RCC 7860 (cell line): ENCODE measurements at regions not wholly inside any gene's neighbourhood (a gene's known extent, or its start where the extent isn't known, plus 50 kb on each side); places are given as distances from the start of the nearest gene placed in this dataset.

Experiments
- DNase-seq: peaks from one replicate; pipeline ENCODE4 v3.0.0-alpha.2; 2015; ENCODE audit warnings: low spot score
- FAIRE-seq: peaks from 2 replicates; lab custom pipeline; 2012; peaks lifted over from hg19 to GRCh38; lab: Jason Lieb, UNC

DNA sequence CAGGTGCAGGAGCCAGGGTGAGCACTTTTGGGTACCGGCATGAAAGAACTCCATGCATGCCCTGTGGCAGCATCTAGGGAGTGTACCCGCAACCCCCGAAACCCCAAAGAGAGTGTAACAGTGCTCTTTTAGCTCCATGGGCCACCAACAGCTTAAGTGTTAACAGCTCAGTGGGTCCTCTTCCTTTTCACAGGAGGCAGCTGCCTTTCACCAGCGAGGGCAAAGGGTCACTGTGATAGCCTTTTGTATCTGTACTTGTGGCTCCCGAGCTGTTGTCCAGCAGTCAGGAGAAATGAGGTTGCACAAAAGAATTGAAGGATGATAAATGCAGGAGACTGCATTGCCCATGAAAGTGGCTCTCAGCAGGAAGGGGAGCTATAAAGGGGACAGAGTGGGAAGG is 1166.3 kb upstream of the ACVR2A start:
- DNase-seq (no peak), FAIRE-seq (no peak)

DNA sequence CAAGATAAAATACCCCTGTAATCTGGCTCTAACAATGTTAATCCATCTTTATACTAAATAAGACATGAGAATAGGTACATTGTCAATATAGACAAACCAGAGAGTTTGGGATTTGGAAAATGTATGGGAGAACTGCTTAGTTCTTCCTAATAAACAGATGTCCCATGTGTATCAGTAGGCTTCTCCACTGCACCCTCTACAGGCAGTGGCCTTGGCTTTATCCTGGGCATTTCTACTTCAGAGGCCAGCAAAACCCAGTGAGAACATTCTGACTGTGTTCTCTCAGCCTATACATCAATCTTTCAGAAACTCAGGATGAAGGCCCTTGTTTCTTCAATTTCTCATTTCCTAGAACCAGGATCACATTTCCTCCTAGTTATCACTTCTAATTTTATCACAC is 1167.5 kb upstream of the ACVR2A start:
- no peak for DNase-seq
- no peak for FAIRE-seq

DNA sequence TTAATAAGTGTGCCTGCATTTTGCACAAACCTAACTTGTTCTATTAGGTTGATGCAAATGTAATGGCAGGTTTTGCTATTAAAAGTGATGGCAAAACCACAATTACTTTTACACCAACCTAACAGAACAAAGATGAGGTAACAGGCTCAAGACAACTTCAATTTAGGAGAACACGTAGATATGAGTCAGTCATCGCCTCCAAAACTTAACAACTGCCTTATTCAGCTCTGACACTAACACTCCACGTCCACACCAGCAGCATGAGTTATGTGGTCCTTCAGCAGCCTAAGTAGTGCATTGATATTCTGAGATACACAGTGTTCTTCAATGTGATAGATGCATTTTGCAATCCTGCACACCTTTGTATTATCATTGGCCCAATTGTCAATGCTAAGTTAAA is 1175.1 kb upstream of the ACVR2A start:
- DNase-seq (no peak), FAIRE-seq (no peak)

DNA sequence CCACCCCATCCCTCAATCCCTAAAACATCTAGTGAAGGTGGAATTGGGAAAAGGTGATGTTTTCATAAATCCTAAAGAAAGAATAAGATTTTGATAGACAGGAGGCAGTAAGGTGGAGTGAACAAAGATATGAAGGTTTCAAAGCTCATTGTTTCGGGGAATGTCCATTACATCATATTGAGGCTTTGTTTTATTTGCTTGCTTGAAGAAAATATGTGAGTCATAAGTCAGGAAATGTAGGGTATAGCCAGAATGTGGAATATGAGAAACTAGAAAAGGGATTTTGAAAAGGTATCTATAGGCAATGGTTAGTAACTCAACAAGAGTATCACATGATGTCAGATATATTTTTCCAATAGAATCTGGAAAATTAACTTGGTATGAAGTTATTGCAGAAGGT is 1178.5 kb upstream of the ACVR2A start:
- DNase-seq (no peak), FAIRE-seq (no peak)

DNA sequence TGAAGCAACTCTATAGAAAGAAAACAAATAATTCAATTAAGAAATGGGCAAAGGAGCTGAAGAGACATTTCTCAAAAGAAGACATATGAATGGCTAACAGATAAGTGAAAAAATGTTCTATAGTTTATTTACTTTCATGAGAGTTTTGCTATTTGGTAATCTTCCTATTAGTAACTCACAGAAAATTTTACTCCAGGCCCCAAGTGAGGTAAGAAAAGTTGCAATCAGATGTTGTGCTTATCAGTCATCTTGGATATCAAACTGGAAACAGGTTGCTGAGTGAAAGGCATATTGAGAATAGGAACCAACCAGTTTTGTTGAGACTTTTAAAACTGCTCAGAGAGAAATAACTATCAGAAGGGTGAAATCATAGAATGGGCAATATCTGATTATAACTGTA is 1179.0 kb upstream of the ACVR2A start:
- DNase-seq (no peak), FAIRE-seq (no peak)

DNA sequence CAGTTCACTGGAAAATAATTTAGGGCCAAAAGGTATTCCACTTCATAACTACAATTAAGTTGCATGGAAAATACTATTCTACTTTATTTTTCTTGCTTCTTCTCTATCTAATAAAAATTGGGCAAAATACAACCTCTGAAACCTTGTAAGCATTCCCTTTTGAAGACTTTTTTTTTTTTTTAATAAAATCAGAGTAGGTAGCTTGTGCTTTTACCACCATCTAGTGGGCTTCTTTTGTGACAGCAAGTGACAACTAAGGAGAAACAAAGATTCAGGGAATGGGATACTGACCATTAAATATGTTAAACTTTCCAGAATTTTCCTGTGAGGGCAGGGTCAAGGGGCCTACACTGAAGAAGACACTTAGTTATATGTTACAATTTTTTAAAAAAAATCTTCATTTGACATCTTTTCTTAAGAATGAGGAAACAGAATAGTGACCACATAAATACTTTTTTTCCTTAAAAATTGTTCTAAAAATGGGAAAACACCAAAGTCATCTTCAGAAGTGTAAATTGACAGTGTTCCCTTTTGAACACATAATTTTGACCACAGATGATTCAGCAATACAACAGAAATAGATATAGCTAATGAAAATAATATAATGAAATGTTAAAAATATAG is 1183.2 kb upstream of the ACVR2A start:
- FAIRE-seq (peak; percentile 84), DNase-seq (peak; percentile 46)

DNA sequence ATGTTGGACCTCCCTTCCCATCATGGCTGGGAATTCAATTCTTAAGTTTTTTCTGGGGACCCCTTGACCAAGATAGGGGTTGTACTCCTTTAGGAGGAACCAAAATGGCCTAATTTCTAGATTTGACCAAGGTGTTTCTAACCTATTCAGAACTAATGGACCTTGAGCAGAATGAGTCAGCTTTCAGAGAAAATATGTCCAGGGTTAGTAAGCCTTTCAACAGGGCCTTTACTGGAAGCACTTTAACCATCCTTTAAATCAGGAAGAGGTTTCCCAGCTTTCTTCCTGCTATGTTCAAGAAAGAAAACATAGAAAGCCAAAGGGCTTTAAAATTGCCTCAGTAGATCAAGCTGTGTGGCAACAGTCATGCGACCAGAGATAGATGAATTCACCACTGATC is 1184.9 kb upstream of the ACVR2A start:
- no peak for DNase-seq
- FAIRE-seq = peak; percentile 23

DNA sequence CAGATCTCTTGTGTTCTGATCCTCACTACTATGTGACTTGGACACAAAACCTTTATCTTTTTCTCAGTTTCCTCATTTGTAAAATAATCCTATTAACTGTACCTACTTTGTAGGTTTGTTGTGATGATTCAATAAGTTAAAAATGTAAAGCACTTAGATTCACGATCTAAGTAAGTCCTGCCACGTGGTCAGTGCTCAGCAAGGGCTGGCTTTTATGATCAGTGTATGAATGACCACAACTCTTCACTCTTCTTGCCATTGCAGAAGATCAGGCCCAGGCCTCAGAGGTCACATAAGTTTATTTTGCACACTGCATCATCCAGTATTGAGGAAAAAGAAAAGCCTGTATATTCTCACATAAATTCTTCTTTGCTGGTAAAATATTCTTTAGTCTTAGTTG is 1192.5 kb upstream of the ACVR2A start:
- FAIRE-seq = peak; percentile 78
- peak; percentile 52 for DNase-seq

DNA sequence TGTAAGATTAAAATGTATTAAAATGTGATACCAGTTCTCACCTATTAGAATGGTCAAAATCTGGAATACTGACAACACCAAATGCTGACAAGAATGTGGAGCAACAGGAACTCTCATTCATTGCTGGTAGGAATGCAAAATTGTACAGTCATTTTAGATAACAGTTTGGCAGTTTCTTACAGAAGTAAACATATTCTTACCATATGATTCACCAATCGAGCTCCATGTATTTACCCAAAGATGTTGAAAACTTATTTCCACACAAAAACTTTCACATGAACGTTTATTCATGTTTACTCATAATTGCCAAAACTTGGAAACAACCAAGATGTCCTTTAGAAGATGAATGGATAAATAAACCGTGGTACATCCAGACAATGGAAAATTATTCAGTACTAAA is 1193.5 kb upstream of the ACVR2A start:
- no peak for DNase-seq
- no peak for FAIRE-seq

DNA sequence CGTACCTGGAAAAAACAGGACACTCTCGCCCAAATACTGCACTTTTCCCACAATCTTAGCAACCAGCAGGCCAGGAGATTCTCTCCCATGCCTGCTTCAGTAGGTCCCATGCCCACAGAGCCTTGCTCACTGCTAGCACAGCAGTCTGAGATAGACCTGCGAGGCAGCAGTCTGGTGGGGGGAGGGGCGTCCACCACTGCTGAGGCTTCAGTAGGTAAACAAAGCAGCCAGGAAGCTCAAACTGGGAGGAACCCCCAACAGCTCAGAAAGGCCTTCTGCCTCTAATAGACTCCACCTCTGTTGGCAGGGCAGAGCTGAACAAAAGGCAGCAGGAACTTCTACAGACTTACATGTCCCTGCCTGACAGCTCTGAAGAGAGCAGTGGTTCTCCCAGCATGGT is 1202.8 kb upstream of the ACVR2A start:
- DNase-seq (no peak), FAIRE-seq (no peak)

DNA sequence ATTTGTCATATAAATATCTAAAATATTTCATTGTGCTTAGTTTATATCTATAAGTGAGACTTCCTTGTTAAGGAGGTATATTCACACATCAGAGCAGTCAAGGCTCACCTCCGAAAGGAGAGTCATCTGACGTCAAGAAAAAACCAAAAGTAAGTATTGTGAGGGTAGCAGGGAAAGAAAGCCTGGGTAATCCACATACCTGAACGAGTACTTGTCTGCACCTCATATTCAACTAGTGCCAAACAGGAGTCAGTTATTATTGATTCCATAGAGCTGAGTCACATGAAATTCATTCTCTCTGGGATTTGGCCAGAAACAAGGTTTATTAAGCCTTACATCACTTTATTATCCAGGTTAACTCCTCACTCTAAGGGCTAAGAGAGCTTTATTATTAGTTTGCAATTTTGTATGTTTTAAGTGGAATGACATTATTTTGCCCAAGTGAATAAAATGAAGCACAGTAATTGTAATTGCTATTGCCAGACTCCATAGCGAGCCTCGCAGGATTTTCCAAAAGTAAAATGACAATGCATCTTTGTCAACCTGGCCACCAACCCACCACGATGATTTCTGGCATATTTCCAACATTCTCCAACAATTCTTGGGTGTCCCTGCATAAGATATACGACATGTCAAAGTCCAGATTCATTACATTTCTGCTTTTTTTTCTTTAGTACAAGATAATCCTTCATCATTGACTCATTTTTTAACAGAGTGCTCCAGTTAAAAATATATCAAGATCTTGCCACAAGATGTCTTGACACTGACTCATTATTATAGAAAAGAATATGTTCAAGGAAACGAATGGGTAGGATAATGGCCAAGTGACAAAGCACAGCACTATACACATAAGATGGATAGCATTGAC is 1210.4 kb upstream of the ACVR2A start:
- FAIRE-seq = peak; percentile 99
- peak; percentile 98 for DNase-seq

DNA sequence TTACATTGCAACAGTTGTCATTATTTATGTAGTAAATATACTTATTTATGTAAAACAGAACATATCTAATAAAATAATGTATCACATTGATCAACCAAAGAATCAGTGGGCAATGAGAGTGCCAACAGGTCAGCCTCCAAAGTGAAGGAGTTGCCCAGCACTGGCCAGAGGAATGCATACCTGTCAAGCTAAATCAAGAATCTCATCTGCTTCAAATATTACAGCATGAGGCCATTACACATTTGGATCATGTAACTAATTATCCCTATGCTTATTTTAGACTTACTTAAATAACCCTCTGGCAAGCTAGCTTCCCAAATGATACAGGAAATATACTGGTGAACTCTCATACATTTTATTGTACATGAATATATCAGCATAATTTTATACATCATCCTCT is 1211.7 kb upstream of the ACVR2A start:
- DNase-seq = no peak
- FAIRE-seq = no peak

DNA sequence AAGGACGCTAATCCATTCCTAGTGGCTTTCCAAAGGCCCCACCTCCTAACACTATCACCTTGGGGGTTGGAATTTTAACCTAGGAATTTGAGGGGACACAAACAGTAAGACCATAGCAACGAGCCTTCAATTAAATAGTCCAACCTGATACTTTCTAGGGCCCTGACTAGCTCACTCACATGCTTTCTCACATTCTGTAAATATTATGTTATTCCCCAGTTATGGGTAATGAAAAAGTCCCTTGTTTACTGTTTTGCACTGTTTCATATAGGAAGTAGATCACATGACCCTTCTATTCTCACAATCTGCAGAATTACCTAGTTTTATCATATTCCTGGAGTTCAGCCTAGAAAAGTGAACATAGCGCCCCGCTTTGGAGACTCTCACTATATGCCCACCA is 1212.1 kb upstream of the ACVR2A start:
- FAIRE-seq (no peak), DNase-seq (no peak)

DNA sequence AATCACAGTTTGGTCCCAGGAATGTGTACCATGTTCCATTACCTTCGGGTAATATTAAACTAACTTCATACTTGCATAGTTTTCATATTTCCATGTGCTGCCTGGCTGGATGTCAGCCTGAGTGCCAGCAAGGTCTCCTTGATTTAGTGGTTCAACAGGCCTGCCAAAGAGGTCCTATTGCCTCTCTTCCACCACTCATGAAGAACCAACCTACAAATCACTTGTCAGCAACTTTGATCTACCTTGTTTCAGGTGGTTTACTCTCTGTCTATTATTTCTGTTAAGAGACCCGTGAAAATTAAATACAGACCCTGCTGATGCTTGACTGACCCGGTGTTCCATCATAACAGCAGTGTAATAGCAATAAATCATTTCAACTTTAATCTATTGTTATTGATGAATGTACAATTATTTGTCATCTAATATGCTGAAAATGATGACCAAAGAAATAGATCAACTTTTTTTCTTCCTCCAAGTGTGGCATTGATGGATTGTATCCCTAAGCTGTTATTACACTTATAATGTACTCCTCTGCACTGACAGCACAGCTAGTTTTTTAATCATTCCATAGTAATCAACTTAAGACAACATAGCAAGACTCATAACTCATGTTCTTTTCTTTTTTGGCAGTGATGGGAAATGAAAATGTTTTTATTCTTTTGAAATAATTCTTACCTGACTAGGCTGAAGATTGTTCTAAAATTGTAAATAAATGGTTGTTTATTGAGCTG is 1220.2 kb upstream of the ACVR2A start:
- no peak for FAIRE-seq
- DNase-seq = no peak

DNA sequence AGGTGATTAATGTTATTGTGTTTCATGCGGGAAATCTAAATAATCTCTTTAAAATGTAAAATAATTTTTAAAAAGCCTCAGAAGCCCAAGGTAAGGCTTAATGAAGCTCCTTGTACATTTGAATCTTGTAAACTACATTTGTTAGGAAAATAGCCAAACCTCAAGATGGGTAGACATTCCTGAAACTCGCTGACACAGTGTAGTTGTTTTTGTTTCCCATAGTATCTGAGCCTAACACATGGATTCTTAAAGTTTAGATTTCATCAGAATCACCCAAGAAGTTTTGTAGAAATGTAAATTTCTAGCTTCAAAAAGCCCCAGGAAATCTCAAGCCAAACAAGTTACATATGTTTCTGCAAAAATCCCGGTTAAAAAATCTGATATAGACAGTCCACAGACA is 1221.1 kb upstream of the ACVR2A start:
- no peak for FAIRE-seq

DNA sequence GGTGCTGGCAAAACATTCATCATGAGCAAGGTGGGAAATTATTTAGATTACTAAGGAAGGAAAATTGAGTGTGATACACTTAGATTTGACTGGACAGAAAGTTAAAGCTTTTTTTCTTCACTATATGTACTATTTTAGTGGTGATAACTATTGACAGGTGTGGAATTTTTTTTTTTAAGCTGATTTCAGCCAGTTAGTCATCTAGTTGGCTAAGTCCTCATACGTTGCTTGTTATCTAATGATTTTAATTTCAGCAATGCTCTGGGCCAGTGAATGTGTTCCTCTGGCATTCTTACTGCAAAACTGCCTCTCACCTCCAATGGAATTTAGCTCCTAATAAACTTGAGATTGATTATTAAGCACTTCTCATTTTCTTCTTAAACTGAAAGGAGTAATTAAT is 1223.2 kb upstream of the ACVR2A start:
- FAIRE-seq = no peak

More for the DNA sequence above, 1221.1 kb upstream of the ACVR2A start:
- DNase-seq = no peak

DNA sequence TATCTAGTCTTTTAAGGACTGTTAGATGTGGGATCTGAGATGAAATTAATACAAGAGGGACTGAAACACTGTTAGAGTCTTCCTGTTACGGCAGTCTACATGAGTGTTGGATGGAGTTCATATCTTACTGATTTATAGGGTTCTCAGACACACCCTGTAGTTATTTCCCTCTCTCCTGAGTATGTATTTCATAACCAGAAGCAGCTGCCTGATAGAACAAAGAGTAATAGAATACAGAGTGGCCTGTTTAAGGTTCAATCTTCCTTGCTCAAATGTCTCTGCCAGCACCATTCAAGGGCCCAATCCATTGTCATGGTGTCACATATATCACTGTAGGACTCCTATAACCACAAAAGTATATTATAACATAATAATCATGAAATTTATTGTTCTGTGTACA is 1229.1 kb upstream of the ACVR2A start:
- FAIRE-seq (no peak), DNase-seq (no peak)

More for the DNA sequence above, 1223.2 kb upstream of the ACVR2A start:
- DNase-seq = no peak

DNA sequence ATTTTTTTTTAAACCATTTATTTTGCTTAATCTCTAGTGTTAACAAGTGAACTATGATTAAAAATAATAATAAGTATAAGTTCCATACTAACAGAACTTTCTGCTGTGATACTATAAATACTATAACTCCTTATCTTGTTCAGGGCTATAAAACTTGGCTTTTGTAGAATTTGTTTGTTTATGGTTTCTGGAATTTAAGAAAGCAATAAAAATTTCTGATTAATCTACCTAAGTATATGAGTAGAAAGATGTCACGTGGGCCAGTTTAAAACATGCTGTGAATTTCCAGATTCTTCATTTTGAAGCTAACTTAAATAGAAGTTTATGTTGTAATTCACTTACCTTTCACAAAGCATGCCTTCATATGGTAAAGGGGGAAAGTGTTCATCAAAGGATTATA is 1236.3 kb upstream of the ACVR2A start:
- DNase-seq = no peak
- FAIRE-seq = peak; percentile 37

DNA sequence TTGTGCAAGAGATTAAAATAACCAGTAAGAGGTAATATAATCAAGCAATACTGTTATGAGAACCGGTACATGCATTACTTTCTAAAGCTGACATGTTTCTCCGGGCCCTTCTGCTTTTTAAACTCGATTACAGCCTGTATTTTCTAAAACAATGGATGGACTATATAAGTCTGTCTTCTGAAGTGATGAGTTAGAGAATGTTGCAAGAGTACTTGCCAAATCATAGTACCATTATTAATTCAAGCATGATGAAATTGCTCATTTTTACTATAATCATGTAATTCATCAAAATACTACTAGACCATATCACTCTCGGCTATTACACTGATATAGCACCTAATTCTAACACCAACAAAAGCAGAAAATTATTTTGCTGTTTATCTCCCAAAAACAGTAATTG is 1240.3 kb upstream of the ACVR2A start:
- DNase-seq (no peak), FAIRE-seq (no peak)

DNA sequence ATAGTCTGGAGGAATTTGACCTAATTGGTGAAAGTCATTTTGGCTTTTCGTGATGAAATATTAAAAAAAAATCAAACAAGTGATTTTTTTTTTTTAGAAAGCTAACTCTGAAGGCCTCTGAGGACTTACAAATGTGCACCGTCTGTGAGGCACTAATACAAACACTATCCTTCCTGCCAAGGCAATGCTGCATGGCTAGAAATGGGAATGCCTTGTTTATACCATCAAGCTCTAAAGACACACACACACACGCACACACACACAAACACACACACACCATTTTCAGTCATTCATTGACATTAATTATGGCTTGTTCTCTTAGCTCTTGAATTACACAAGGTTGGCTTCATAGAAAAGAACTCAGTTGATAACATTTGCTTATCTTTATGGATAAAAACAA is 1242.0 kb upstream of the ACVR2A start:
- FAIRE-seq = no peak
- DNase-seq = no peak

DNA sequence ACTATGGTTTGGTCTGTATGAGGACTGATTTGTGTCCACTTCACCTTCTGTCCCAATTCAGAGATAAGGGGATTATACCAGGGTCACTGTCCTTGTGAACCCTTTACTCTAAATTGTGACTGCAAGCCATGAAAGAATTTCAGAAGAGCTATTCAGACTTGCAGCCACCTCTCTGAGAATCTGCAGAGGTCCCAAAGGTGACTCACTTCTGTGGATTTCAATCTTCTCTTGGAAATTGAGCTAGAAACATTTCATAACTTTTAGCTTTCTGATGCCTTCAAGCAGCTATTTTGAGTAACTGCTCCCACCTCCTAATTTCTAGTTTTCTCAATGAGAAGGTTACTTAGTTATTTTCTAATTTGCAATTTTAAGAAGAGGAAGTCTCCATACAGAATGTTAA is 1242.4 kb upstream of the ACVR2A start:
- FAIRE-seq (peak; percentile 28), DNase-seq (no peak)

DNA sequence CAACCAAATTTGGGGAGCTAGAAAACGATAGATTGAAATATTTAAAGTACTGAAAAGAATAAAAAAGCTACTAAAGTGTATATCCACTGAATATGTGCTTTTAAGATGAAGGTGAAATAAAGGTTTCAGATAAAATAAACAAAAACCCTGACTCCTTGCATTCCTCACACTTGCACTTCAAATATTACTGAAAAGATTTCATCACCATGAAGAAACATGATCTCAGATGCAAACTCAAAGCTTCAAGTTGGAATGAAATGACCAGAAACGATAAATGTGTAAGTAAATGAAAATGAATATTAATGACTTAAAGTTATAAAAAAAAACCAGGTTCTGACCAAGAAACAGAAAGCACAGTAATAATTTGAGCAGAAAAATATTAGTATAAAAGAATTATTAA is 1246.0 kb upstream of the ACVR2A start:
- DNase-seq (no peak), FAIRE-seq (no peak)
